Urothelium cell line (cell line): ENCODE measurements at regions not wholly inside any gene's neighbourhood (a gene's known extent, or its start where the extent isn't known, plus 50 kb on each side); places are given as distances from the start of the nearest gene placed in this dataset.

ENCODE experiments used
- DNase-seq: peaks from one replicate; pipeline ENCODE4 v3.0.0; 2011; ENCODE audit warnings: low spot score, mixed read lengths
- FAIRE-seq: peaks from 2 replicates; lab custom pipeline; 2011; peaks lifted over from hg19 to GRCh38; lab: Jason Lieb, UNC

DNA sequence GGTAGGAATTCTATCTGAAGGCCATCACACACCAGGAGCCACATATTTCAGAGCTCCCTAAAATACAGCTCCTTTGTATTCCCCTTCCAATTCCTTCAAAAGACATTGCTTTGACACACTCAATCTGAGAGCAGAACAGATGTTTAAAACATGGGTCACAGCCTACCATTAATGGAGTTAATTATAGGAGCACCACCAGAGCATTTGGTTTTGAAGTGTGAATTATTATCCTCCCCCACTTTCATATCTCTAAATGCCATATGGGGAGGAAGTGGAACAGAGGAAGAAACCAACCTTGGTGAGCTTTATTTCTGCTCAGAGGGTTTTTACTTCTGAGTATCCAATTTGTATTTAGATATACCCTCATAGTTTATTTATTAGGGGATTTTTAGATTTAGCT, 50.7 kb upstream of the TNFRSF21 start:
- no peak for DNase-seq
- FAIRE-seq, result no peak

DNA sequence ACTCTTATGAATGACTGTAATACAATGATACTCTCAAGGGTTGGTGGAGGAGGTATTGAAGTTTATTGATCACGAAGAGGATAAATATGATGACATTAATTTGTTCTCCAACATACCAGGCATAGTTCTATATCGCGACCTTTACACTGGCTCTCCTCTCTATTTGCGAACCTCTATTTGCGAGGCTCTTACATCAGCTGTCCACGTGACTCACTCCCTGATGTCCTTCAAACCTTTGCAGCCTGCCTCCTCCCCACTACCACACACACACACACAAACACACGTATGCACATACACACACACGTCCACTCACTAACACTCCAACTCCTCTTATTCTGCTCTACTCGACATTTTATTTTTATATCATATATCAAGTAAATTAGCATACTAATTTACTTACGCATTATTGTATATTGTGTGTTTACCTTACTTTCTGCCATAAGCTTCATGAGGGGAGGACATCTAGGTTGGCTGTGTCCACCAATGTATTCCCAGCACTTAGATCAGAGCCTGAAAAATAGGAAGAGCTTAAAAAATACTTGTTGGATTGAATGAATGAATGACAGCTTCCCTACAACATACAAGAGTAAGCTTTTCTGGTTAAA, 53.3 kb upstream of the TNFRSF21 start:
- DNase-seq (no peak), FAIRE-seq (no peak)

DNA sequence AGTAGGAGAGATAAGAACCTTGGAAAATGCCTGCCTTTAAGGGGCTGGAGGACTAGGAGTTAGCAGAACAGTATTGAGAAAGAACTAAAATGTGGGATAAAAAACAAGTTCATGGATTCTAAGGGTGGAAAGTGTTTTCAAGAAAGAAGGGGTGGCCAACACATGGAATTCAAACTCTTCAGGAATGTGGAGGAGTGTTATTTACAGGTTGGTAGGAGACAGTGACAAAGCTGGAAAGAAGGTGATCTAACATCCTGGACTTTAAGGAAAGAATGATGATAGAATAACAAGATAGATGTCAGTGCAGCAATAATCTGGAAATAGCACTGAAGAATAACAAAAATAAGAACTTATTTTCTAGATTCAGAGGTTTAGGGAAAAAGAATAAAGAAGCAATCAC, 54.0 kb upstream of the TNFRSF21 start:
- peak; percentile 14 for DNase-seq
- FAIRE-seq, result no peak

DNA sequence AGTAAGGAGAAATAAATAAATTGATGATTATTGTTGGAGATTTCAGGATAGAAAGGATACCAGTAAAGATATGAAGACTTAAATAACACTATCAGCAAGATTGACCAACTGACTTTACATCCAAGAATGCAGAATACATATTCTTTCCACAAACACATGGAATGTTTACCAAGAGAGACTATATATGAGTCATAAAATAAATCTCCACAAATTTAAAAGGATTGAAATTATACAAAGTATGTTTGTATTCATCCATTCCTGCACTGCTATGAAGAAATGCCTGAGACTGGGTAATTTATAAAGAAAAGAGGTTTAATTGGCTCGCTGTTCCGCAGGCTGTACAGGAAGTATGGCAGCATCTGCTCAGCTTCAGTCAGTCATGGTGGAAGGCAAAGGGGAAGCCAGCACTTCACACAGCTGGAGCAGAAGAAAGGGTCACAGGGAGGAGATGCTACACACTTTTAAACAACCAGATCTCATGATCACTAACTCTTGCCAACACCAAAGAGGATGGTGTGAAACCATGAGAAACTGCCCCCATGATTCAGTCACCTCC, 56.7 kb upstream of the TNFRSF21 start:
- DNase-seq, result no peak
- no peak for FAIRE-seq

DNA sequence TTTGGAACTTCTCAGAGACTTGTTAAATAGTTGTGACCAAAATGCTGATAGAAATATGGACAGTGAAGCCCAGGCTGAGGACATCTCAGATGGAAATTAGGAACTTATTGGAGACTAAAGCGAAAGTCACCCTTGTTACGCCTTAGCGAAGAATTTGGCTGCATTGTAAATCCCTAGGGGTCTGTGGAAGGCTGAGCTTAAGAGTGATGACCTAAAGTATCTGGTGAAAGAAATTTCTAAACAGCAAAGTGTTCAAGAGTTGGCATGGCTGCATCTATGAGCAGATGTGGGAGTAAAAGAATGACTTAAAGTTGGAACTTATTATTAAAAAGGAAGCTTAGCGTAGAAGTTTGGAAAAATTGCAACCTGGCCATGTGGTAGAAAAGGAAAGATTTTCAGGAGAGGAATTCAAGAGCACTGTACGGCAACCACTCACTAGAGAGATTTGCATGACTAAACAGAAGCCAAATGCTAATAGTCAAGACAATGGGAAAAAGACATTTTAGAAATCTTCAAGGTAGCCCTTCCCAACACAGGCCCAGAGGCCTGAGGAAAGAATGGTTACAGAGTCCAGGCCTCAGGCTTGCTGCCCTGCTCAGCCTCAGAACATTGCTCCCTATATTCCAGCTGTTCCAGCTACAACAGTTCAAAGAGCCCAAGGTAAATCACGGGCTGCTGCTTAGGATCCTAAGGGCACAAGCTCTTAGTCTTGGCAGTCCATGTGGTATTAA, 61.6 kb upstream of the TNFRSF21 start:
- no peak for DNase-seq
- FAIRE-seq, result no peak

DNA sequence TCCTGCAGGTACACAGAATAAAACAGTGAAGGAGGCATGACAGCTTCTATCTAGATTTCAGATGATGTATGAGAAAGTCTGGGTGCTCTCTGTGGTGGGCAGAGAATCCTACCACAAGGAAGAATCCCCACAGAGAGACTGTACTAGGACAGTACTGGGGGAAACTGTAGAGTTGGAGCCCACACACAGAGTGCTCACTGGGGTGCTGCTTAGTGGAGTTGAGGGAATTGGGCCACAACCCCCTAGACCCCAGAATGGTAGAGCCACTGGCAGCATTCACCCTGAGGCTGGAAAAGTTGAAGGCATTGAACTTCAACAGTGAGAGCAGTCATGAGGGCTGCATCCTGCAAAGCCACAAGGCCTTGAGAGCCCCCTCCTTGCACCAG, 62.2 kb upstream of the TNFRSF21 start:
- DNase-seq (no peak), FAIRE-seq (no peak)

DNA sequence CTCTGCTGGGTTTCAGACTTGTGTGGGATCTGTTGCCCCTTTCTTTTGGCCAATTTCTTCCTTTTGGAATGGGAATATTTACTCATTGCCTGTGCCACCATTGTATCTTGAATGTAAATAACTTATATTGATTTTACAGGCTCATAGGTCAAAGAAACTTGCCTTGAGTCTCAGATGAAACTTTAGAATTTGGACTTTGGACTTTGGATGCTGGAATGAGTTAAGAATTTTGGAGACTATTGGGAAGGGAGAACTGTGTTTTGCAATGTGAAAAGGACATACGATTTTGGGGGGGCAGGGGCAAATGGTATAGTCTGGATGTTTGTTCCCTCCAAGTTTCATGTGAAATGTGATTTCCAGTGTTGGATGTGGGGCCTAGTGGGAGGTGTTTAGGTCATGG, 62.6 kb upstream of the TNFRSF21 start:
- no peak for DNase-seq
- no peak for FAIRE-seq

DNA sequence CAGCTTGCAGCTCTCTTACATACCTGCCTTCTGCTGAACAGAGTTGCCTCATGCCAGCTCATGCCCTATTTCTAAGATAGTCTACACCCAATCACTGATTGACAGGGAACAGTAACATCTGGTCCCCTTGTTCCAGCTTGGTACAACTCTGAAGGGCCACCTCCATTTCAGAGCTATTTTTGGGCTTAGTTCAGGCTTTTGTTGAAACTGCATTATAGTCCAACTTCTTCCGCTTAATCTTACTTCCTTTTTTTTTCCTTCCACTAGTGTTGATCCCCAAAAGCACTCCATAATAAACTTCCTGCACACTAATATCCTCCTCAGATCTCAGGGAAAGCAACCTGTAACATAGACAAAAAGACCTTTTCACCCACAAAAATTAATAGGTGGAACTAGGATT, 65.7 kb upstream of the TNFRSF21 start:
- DNase-seq (no peak), FAIRE-seq (no peak)

DNA sequence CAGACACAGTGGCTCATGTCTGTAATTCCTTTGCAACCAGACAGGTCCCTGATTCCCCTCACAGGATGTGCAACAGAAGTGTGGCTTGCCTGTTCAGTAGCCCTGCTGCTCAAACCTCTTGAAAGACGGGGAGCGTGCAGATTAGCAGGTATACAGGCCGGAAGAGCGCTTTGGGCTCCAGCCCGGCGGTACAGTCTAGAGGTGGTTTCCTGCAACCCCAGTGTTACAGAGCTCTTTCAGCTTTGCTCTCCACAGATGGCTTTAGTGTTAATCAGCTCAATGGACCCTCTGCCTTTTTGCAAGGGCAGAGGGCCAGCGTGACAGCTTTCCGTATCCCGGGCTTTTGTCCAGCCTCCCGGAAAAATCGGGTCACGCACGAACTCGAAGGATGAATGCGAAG, 67.2 kb upstream of the TNFRSF21 start:
- FAIRE-seq (no peak), DNase-seq (no peak)

DNA sequence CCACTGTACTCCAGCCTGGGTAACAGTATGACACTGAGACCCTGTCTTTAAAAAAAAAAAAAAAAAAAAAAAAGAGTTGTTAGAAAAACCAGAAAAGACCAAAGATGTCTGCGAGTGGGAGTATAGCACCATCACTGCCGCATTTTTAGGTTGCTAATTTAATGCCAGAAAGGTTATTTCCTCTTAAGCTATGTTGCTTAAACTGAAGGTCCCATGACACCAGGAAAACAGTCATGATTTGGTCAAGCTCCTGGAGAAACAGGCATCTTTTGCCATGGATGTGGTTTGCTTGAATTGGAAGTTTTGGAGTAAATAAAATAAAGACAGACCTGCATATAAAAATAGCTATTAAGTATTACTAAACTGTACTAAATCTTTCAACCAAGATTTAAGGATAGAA, 68.3 kb upstream of the TNFRSF21 start:
- FAIRE-seq, result no peak
- DNase-seq, result no peak

DNA sequence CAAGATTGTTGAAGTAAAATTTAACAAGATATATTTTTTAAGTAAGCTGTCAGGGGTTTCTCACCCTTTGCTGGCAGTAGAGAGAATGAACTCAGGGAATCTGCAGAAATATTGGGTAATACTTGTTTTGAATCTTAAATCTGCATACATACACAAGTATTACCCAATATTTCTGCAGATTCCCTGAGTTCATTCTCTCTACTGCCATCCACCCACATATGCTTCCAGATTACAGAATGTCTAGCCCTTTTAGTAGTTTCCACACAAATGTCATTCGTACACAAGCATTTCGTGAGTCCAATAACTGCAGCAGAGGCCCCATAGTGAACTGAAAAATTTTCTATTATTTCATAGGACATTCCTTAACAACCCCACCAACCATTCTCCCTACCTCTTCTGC, 69.6 kb upstream of the TNFRSF21 start:
- no peak for DNase-seq
- no peak for FAIRE-seq

DNA sequence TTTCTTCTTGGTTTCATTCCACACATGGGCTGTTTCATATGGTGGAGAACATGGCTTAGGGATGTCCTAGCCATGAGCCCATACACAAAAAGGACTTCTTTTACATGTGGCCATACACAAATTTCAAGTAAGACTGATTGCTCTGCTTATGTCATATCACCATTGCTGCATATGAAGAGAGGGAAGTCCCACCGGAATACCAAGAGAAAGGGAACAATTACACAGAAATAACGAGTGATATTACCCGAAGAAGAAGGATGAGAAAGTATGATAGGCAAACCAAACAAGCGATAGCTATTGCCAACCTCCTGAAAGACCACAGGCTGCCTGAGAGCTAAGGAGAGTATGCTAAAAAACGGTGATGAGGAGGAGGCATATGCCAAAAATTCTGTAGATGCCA, 70.5 kb upstream of the TNFRSF21 start:
- no peak for DNase-seq
- FAIRE-seq, result no peak

DNA sequence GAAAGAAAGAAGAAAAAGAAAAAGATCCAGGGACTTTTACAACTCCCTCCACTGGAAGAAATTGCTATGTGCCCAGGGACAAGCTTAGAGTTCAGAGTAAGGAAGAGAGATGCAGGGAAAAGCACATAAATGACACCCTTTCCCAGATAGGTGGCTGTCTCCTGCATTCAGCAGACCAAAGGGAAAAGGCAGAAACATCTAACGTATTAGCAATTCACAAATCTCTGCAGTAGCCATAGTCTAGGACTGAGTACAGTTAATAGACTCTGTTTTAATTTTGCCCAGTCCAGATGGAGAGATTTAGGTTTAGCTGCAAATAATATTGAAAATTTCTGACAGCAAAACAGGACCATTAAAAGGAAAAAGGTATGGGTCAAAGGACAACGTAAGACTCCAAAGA, 71.3 kb upstream of the TNFRSF21 start:
- FAIRE-seq (no peak), DNase-seq (no peak)

DNA sequence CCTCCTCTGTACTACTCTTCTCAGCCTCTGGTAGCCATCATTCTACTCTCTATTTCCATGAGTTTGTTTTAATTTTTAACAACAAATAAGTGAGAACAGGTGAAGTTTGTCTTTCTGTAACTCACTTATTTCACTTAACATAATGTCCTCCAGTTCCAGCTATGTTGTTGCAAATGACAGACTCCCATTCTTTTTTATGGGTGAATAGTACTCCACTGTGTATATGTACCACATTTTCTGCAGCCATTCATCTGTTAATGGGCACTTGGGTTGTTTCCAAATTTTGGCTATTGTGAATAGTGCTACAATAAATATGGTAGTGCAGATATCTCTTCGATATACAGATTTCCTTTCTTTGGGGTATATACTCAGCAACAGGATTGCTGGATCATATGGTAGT, 73.7 kb upstream of the TNFRSF21 start:
- FAIRE-seq (no peak), DNase-seq (no peak)

DNA sequence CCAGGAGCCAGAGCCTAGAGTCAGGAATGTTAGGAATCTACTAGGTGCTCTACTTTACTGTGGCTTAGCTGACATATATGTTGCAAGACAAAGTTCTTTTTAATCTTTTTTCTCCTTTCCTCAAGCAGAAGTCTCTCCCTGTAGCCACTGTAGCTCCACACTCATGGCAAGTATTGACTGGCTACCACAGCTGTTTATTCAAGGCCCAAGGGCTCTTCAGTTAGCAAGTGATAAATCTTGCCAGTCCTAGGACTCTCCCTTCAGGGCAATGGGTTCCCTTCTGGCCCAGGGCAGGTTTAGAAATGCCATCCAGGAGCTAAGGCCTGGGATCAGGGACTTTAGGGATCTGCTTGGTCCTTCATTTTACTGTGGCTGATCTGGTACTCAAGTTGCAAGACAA, 82.0 kb upstream of the TNFRSF21 start:
- no peak for FAIRE-seq
- DNase-seq, result no peak

DNA sequence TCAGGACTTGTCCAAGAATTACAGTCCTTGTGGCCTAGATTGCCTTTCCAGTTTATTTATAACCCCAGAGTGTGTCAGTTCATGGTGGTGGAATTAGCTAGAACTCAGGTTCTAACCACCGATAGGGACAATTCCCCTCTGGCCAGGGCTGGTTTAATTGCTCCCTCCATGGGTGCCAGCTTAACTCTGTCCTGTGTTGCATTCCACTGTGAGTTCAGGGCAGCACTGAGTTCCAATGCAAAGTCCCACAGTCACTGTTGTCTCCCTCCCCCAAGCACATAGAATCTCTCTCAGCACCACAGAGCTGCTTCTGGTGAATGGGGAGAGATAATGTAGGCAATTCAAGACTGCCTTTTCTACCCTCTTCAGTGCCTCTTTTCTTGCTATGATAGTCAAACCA, 82.5 kb upstream of the TNFRSF21 start:
- FAIRE-seq (peak; percentile 61), DNase-seq (no peak)

DNA sequence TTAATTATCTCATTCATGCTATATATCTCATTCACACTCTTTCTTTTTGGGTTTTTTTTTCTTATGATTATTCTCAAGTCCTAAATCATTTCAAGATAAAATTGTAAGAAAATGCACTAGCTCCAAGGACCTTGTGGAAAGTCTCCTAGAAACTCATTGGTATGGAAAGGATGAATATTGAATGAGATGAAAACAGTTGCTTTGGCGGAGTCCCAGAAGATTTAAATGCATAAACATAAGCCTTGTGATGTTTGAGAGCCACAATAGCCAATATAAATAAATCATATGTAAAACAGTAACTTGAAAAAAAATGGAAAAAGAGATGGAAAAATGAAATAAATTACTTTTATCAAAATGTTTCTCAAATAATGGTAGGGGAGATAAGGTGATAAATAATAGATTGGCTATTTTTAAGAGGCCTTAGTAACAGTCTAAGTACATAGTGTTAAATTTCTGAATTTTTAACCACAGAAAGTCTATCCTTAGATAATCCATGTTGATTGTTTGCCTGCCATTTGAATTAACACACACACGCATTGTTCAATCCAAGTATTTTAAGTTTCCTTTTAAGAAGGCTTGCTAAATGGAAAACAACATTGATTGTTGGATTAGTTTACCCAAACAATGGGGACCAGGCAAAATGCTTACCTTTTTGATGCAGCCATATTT, 81.1 kb upstream of the CD2AP start:
- DNase-seq (no peak), FAIRE-seq (no peak)

DNA sequence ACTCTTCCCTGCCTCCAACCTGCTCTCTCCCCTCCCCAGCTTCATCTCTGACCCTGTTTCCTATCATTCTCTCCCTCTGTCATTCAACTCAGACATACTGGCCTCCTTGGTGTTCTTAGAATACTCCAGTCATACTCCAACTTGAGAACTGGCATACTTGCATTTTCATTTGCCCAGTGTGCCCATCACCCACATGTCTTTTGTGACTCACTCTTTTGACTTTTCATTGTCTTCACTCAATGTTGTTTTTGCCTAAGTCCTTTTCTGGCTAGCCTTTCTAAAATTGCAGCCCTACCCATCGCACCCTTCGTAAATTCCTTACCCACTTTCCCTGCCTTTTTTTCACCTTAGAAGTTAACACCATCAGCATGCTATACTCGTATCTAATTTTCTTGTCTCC, 77.0 kb upstream of the CD2AP start:
- no peak for DNase-seq
- FAIRE-seq, result no peak

DNA sequence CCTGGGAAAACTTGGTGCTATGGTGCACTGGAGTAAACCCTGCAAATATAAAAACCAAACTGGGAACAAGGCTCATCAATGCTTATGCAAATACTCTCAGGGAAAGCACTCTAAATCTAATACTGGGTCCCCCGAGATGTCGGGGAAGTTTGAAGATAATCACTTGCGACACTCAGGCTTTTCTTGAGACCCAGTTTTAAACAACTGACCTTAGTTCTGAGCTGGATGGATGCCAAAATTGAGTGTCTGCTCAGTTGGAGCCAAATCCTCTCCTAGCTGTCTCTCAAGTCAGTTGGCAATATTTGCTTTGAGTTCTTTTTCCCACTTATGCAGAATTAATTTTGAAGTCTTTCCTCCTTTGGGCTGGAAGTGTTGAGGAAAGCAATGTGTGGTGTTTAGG, 75.5 kb upstream of the CD2AP start:
- DNase-seq, result no peak
- FAIRE-seq, result no peak

DNA sequence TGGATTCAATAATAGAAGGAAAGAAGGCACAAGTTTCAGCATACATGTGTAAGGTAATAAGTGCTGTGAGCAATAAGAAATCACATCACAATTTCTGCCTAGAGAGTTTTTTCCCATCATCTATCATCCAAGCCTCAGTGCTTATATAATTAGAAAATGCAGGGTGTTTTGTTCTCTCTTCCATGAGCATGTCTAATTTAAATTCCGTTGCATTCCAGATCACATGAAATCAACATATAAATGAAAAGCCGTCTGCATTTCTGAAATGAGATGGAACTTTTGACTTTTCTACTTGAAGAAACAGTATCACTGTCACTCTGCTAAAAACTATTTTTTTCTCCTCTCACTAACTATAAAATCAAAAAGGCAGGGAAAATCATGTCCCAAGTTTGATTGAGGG, 74.5 kb upstream of the CD2AP start:
- FAIRE-seq, result no peak
- no peak for DNase-seq

DNA sequence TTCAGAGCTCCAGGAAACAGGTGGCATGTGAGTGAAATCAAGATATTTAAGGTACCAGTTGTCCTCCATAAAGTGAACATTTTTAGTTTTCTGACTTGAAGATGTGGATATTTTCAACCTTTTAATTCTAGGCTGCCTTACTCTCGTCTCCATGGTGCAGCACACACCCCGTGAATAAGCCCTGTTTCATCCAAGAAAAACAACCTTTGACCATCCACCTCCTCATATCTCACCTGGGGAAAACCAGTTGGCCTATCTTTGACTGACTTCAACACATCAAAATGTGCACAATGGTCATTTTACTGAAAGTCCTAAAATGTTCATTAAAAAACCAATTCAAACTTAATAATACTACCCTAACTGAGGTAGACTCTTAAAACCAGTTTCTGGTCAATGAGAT, 73.8 kb upstream of the CD2AP start:
- no peak for FAIRE-seq
- DNase-seq, result no peak

DNA sequence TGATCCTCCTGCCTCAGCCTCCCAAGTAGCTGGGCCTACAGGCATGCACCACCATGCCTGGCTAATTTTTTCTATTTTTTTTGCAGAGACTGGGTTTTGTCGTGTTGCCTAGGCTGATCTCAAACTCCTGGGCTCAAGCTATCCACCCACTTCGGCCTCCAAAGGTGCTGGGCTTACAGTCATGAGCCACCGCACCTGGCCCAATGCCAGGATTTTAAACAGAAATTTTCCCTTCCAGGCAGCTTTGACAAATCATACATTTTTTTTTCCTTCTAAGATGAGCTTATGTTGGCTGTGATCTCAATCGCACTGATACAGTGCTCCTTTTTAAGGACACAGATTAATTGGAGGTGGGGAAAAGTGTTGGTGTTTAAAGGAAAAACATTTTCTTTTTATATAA, 73.2 kb upstream of the CD2AP start:
- DNase-seq, result no peak
- no peak for FAIRE-seq
